HEK293 (cell line): ENCODE measurements at regions not wholly inside any gene's neighbourhood (a gene's known extent, or its start where the extent isn't known, plus 50 kb on each side); places are given as distances from the start of the nearest gene placed in this dataset.

Experiments
- CTCF ChIA-PET: fragments of 350-600 bp; formaldehyde crosslinking; extraction: SDS; loops from one replicate; lab custom pipeline; 2021; ENCODE audit warnings: antibody characterized with exemption; lab: Yijun Ruan, JAX
- POLR2A ChIA-PET: fragments of 300-600 bp; formaldehyde crosslinking; extraction: SDS; loops from one replicate; lab custom pipeline; 2020; ENCODE audit warnings: antibody characterized with exemption, inconsistent platforms; lab: Yijun Ruan, JAX
- H3K27ac ChIP-seq: fragments of 200-500 bp; sonication (Bioruptor generic); 2 replicates; pipeline ENCODE4 v1.5.1; 2014; ENCODE audit warnings: low read depth, low read length, control low read depth, inconsistent platforms; ENCODE audit errors: extremely low read depth
- H3K36me3 ChIP-seq, 2 experiments: fragments of 200-500 bp in 1 of 2; sonication (Bioruptor generic) in 1 of 2; 1 replicate in 1 of 2; 2 replicates in 1 of 2; pipeline ENCODE4 v1.5.1; 2014 to 2017; ENCODE audit warnings: inconsistent platforms in 2 of 2, low read length in 2 of 2; ENCODE audit not compliant: control insufficient read depth in 2 of 2, insufficient read depth in 1 of 2
- H3K4me1 ChIP-seq: fragments of 200-500 bp; sonication (Bioruptor generic); 2 replicates; pipeline ENCODE4 v1.5.1; 2014; ENCODE audit warnings: mild to moderate bottlenecking, low read length, inconsistent platforms; ENCODE audit not compliant: control insufficient read depth, insufficient read depth
- H3K4me3 ChIP-seq: 2 replicates; pipeline ENCODE4 v1.5.1; 2011; ENCODE audit warnings: low read depth, mild to moderate bottlenecking, control low read depth, low read length, moderate library complexity
- H3K9me3 ChIP-seq: fragments of 200-500 bp; sonication (Bioruptor generic); 2 replicates; pipeline ENCODE4 v1.5.1; 2014; ENCODE audit warnings: low read depth, low read length, inconsistent platforms; ENCODE audit not compliant: control insufficient read depth, insufficient read depth
- INSM2 ChIP-seq: fragments of 450-650 bp; formaldehyde crosslinking; IDR thresholded peaks from 2 replicates; pipeline ENCODE4 v1.5.1; 2016; ENCODE audit warnings: missing biosample characterization, missing genetic modification characterization
- MZF1 ChIP-seq: fragments of 450-650 bp; formaldehyde crosslinking; IDR thresholded peaks from 2 replicates; pipeline ENCODE4 v1.5.1; 2017; ENCODE audit warnings: missing biosample characterization, missing genetic modification characterization, borderline replicate concordance
- REST ChIP-seq: fragments of 450-650 bp; formaldehyde crosslinking; IDR thresholded peaks from 2 replicates; pipeline ENCODE4 v1.5.1; 2016; ENCODE audit warnings: missing biosample characterization, missing genetic modification characterization
- SALL2 ChIP-seq: fragments of 450-650 bp; formaldehyde crosslinking; IDR thresholded peaks from 2 replicates; pipeline ENCODE4 v1.5.0; 2017; ENCODE audit warnings: missing biosample characterization, mild to moderate bottlenecking, missing genetic modification characterization, borderline replicate concordance
- YY2 ChIP-seq: fragments of 450-650 bp; formaldehyde crosslinking; IDR thresholded peaks from 2 replicates; pipeline ENCODE4 v1.5.1; 2016; ENCODE audit warnings: missing biosample characterization, missing genetic modification characterization
- ZFP69B ChIP-seq: fragments of 450-650 bp; formaldehyde crosslinking; IDR thresholded peaks from 2 replicates; pipeline ENCODE4 v1.5.1; 2016; ENCODE audit warnings: missing biosample characterization, missing genetic modification characterization
- ZNF23 ChIP-seq: fragments of 450-650 bp; formaldehyde crosslinking; IDR thresholded peaks from 2 replicates; pipeline ENCODE4 v1.5.1; 2016; ENCODE audit warnings: missing biosample characterization, missing genetic modification characterization, borderline replicate concordance
- ZNF311 ChIP-seq: fragments of 450-650 bp; formaldehyde crosslinking; IDR thresholded peaks from 2 replicates; pipeline ENCODE4 v1.5.1; 2017; ENCODE audit warnings: missing biosample characterization, missing genetic modification characterization, borderline replicate concordance
- ZNF473 ChIP-seq: fragments of 450-650 bp; formaldehyde crosslinking; IDR thresholded peaks from 2 replicates; pipeline ENCODE4 v1.5.1; 2017; ENCODE audit warnings: missing biosample characterization, missing genetic modification characterization
- ZNF560 ChIP-seq: fragments of 450-650 bp; formaldehyde crosslinking; IDR thresholded peaks from 2 replicates; pipeline ENCODE4 v1.5.1; 2017; ENCODE audit warnings: missing biosample characterization, missing genetic modification characterization, borderline replicate concordance
- ZNF623 ChIP-seq: fragments of 450-650 bp; formaldehyde crosslinking; IDR thresholded peaks from 2 replicates; pipeline ENCODE4 v1.5.1; 2016; ENCODE audit warnings: missing biosample characterization, missing genetic modification characterization
- ZNF670 ChIP-seq: fragments of 450-650 bp; formaldehyde crosslinking; IDR thresholded peaks from 2 replicates; pipeline ENCODE4 v1.5.1; 2016; ENCODE audit warnings: missing biosample characterization, missing genetic modification characterization, low read depth
- ZNF704 ChIP-seq: fragments of 450-650 bp; formaldehyde crosslinking; IDR thresholded peaks from 2 replicates; pipeline ENCODE4 v1.5.1; 2016; ENCODE audit warnings: missing biosample characterization, missing genetic modification characterization
- ZNF707 ChIP-seq: fragments of 450-650 bp; formaldehyde crosslinking; IDR thresholded peaks from 2 replicates; pipeline ENCODE4 v1.5.1; 2016; ENCODE audit warnings: missing biosample characterization, missing genetic modification characterization
- ZNF792 ChIP-seq: fragments of 450-650 bp; formaldehyde crosslinking; IDR thresholded peaks from 2 replicates; pipeline ENCODE4 v1.5.1; 2016; ENCODE audit warnings: missing biosample characterization, missing genetic modification characterization
- ZNF843 ChIP-seq: fragments of 450-650 bp; formaldehyde crosslinking; IDR thresholded peaks from 2 replicates; pipeline ENCODE4 v1.5.1; 2016; ENCODE audit warnings: missing biosample characterization, missing genetic modification characterization
- TF ChIP-seq, protein P1 (sequence below): fragments of 450-650 bp; formaldehyde crosslinking; IDR thresholded peaks from 2 replicates; pipeline ENCODE4 v1.5.1; 2016; ENCODE audit warnings: missing biosample characterization, missing genetic modification characterization, borderline replicate concordance
- TF ChIP-seq, protein P2 (sequence below): fragments of 450-650 bp; formaldehyde crosslinking; IDR thresholded peaks from 2 replicates; pipeline ENCODE4 v1.5.1; 2016; ENCODE audit warnings: missing biosample characterization, missing genetic modification characterization

DNA sequence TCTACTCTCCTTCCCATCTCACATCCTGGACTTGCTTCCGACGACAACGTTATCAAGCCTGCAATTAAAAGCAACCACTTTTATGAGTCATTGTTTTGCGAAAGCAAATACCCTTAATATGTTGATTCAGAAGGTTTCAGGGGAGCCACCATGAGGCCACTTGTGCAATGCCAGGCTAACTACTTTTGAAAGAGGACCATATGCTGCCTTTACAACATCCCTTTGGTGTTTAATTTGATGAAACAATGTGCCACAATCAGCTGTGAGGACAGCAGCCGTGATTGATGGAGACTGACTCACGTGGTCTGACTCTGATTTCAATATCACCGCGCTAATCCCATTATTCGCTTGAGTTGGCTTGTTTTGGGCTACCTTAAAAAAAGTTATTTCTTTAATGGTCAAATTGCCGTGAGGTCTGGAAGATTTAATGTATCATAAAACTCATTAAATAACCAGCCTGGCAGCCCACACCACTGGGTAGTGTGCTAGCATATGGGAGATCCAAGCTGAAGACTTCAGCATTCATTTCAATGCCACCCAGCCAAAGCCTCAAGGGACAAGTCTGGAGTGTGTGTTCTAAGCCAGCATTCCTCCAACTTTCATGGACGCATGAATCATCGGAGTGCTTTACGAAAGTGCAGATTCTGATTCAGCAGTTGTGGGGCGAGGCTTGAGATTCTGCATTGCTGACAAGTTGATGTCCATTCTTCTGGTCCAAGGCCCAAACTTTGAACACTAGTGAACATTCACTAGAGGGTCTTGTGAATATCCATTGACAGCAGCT lies 73.3 kb upstream of the PAXBP1 start (continued):
- TF ChIP-seq, protein P1, sequence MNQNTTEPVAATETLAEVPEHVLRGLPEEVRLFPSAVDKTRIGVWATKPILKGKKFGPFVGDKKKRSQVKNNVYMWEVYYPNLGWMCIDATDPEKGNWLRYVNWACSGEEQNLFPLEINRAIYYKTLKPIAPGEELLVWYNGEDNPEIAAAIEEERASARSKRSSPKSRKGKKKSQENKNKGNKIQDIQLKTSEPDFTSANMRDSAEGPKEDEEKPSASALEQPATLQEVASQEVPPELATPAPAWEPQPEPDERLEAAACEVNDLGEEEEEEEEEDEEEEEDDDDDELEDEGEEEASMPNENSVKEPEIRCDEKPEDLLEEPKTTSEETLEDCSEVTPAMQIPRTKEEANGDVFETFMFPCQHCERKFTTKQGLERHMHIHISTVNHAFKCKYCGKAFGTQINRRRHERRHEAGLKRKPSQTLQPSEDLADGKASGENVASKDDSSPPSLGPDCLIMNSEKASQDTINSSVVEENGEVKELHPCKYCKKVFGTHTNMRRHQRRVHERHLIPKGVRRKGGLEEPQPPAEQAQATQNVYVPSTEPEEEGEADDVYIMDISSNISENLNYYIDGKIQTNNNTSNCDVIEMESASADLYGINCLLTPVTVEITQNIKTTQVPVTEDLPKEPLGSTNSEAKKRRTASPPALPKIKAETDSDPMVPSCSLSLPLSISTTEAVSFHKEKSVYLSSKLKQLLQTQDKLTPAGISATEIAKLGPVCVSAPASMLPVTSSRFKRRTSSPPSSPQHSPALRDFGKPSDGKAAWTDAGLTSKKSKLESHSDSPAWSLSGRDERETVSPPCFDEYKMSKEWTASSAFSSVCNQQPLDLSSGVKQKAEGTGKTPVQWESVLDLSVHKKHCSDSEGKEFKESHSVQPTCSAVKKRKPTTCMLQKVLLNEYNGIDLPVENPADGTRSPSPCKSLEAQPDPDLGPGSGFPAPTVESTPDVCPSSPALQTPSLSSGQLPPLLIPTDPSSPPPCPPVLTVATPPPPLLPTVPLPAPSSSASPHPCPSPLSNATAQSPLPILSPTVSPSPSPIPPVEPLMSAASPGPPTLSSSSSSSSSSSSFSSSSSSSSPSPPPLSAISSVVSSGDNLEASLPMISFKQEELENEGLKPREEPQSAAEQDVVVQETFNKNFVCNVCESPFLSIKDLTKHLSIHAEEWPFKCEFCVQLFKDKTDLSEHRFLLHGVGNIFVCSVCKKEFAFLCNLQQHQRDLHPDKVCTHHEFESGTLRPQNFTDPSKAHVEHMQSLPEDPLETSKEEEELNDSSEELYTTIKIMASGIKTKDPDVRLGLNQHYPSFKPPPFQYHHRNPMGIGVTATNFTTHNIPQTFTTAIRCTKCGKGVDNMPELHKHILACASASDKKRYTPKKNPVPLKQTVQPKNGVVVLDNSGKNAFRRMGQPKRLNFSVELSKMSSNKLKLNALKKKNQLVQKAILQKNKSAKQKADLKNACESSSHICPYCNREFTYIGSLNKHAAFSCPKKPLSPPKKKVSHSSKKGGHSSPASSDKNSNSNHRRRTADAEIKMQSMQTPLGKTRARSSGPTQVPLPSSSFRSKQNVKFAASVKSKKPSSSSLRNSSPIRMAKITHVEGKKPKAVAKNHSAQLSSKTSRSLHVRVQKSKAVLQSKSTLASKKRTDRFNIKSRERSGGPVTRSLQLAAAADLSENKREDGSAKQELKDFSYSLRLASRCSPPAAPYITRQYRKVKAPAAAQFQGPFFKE: no peak
- TF ChIP-seq ZFP69B (tag by site-specific recombination) (peak; percentile 54), ZNF792 (tag by site-specific recombination) (no peak), ZNF707 (tag by site-specific recombination) (no peak), ZNF623 (no peak), ZNF23 (no peak), ZNF560 (tag by site-specific recombination) (no peak)

DNA sequence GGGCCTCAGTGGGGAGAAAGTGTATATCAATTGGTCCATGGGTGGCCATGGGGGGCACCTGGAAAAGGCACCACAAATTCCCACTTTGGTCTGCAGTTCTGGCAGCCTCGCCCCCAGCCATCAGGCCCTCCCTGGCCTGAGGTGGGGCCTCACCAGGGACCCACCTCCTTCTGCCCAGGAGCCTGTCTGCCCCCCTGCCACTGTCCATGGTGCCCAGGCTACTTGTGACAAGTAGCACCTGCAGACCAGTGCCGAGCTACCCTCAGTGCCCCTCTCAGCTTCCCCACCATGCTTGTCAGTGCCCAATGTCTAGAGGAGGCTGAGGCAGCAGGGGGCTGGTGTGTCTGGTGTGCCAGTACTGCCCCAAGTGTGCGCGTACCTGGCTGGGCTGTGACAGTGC lies 87.1 kb upstream of the PAXBP1 start:
- Histone ChIP-seq H3K4me1 (no peaks in the 10 kb centered on the region), H3K36me3 (no peaks in the 10 kb centered on the region), H3K27ac (no peak overlapping the region), H3K9me3 (no peaks in the 10 kb centered on the region; the same call in 1 of the 2 replicates), H3K4me3 (no peak overlapping the region)
- TF ChIP-seq REST (tag by site-specific recombination): peak; percentile 83
- TF ChIP-seq, protein P2, sequence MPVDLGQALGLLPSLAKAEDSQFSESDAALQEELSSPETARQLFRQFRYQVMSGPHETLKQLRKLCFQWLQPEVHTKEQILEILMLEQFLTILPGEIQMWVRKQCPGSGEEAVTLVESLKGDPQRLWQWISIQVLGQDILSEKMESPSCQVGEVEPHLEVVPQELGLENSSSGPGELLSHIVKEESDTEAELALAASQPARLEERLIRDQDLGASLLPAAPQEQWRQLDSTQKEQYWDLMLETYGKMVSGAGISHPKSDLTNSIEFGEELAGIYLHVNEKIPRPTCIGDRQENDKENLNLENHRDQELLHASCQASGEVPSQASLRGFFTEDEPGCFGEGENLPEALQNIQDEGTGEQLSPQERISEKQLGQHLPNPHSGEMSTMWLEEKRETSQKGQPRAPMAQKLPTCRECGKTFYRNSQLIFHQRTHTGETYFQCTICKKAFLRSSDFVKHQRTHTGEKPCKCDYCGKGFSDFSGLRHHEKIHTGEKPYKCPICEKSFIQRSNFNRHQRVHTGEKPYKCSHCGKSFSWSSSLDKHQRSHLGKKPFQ (tag by site-specific recombination): no peak
- ChIA-PET POLR2A (no interaction called here), CTCF (interaction anchor here (0.7 to 1.4 kb wide), 5 partner anchors 9 to 107 kb away, joined by 3 to 4 read pairs (median 3); no protein-coding TSS in a partner anchor)

GRCh38 chr21:32860399-32860798 lies 88.8 kb upstream of the PAXBP1 start:
- Histone ChIP-seq H3K9me3 (no peaks in the 10 kb centered on the region; the same call in 1 of the 2 replicates), H3K36me3 (no peaks in the 10 kb centered on the region), H3K27ac (no peak overlapping the region), H3K4me3 (no peak overlapping the region), H3K4me1 (no peaks in the 10 kb centered on the region)
- CTCF ChIA-PET: no interaction called here
- POLR2A ChIA-PET: no interaction called here
- TF ChIP-seq ZNF704 (tag by site-specific recombination) (no peak), MZF1 (tag by site-specific recombination) (no peak), INSM2 (no peak), ZNF473 (tag by site-specific recombination) (no peak), ZNF311 (no peak), ZNF670 (tag by site-specific recombination) (no peak), YY2 (tag by site-specific recombination) (no peak), SALL2 (no peak), ZNF843 (tag by site-specific recombination) (no peak)
